22Rv1 (cell line): ENCODE measurements at regions not wholly inside any gene's neighbourhood (a gene's known extent, or its start where the extent isn't known, plus 50 kb on each side); places are given as distances from the start of the nearest gene placed in this dataset.

Experiments used
- H3K27ac ChIP-seq: fragments of 450-650 bp; 2 replicates; pipeline ENCODE4 v1.5.1; 2017
- ZFX ChIP-seq: fragments of 450-650 bp; IDR thresholded peaks from 2 replicates; pipeline ENCODE4 v1.6.1; 2017; ENCODE audit warnings: antibody characterized with exemption, borderline replicate concordance
- TF ChIP-seq, protein P1 (sequence below): fragments of 450-650 bp; IDR thresholded peaks from 2 replicates; pipeline ENCODE4 v1.5.1; 2017; ENCODE audit warnings: mild to moderate bottlenecking

DNA sequence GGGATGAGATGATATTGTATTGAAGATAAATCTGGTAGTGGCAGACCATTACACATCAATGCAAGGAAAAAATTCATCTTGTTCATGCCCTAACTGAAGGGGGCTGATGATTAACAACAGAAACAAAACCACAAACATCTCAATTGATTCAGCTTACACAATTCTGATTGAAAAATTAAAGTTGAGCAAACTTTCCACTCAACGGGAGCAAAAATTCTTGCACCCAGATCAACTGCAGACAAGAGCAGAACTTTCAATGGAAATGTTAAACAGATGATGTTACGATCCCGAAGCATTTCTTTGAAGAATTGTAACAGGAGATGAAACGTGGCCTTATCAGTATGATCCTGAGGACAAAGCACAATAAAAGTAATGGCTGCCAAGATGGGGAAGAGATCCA, 172.4 kb upstream of the SOX5 start:
- H3K27ac ChIP-seq = no peak overlapping the region
- TF ChIP-seq, protein P1, sequence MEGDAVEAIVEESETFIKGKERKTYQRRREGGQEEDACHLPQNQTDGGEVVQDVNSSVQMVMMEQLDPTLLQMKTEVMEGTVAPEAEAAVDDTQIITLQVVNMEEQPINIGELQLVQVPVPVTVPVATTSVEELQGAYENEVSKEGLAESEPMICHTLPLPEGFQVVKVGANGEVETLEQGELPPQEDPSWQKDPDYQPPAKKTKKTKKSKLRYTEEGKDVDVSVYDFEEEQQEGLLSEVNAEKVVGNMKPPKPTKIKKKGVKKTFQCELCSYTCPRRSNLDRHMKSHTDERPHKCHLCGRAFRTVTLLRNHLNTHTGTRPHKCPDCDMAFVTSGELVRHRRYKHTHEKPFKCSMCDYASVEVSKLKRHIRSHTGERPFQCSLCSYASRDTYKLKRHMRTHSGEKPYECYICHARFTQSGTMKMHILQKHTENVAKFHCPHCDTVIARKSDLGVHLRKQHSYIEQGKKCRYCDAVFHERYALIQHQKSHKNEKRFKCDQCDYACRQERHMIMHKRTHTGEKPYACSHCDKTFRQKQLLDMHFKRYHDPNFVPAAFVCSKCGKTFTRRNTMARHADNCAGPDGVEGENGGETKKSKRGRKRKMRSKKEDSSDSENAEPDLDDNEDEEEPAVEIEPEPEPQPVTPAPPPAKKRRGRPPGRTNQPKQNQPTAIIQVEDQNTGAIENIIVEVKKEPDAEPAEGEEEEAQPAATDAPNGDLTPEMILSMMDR = no peak
- no peak for TF ChIP-seq ZFX

DNA sequence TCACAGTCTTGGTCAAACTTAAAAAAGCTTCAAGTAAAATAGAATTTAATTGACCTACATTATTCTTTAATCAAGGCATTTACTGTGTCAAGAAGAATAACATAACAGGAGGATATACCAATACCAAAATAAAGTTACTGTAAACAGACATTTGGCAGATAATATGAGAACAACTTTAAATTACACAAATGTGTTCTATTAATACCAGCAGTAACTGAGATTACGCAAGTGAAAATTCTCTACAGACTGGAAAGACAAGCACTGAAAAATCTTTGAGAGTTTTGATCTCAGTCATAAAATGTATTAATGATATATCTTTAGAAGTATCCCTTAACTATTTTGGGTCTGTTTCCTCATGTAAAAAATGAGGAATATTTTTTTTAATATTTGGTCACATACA, 169.2 kb upstream of the SOX5 start:
- TF ChIP-seq, protein P1 = no peak
- TF ChIP-seq ZFX = no peak
- no peak overlapping the region for H3K27ac ChIP-seq

DNA sequence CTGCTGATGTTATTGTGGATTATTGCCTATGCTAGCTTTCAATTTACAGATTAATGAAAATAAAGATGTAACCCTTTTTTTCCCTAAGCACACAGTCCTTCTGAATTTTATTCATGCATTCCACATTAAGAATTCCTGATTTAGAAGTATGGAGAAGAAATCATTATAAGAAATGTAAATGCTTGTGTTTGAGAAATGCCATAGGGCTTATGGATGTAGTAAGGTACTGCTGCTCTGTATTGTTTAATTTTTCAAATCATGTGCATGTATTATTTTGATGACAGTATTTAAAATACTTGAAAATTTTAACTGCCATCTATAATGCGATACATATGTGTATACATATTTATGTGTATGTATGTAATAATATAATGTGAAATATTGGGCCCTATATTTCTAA, 167.1 kb upstream of the SOX5 start:
- TF ChIP-seq ZFX = no peak
- TF ChIP-seq, protein P1 = no peak
- H3K27ac ChIP-seq = no peak overlapping the region

DNA sequence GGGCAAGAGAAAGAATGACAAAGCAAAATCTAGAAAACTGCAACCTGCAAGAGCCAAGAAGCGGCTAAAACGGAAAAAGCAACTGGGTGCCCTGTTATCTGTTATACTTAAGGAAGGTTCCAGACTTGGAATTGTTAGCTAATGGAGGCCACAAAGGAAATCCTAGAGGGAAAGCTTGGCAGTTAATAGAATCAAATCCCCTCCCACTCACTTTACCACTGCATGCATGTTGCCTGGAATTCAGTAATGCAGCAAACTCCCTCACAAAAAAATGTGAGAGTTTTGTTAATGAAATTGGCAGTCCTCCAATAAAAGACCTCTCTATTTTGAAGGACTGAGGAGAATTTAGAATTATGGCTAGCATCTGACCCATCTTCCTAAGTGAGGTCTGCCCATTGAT, 164.2 kb upstream of the SOX5 start:
- H3K27ac ChIP-seq = no peak overlapping the region
- TF ChIP-seq, protein P1 = no peak
- TF ChIP-seq ZFX = no peak

DNA sequence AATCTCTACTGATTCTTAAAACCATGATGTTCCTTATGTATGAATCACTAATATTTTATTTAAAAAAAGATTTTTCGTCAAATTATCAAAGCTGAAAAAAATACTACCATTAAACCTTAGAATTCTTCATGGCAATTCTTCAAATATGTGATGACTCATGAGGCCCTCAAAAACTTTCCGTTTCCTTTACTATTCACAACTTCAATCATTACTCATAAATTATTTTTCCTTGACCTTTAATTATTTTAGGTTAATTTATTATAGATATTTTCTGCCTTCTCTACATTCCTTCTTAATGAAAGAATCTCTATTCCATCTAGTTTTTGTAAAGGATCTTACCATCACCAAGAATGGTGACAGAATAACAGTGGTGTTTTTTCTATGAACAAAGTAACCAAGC, 162.1 kb upstream of the SOX5 start:
- TF ChIP-seq ZFX = no peak
- TF ChIP-seq, protein P1 = no peak
- H3K27ac ChIP-seq = no peak overlapping the region

DNA sequence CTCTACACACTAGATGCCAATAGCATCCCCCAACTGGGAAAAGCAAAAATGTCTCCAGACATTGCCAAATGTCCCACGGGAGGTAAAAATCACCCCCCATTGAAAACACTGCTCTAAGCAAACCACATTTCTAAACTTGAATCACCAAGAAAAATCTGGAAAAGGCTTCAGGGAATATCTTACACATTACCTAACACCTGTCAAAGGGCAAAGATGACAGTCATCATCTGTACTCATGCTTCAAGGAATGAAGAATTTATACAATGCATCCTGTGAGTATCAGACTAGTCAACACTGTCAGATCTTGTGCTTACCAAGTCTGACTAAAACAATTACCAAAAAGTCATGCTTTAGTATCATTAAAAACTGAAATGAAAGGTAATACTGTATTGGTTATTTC, 161.6 kb upstream of the SOX5 start:
- TF ChIP-seq, protein P1 = no peak
- TF ChIP-seq ZFX = no peak
- no peak overlapping the region for H3K27ac ChIP-seq

DNA sequence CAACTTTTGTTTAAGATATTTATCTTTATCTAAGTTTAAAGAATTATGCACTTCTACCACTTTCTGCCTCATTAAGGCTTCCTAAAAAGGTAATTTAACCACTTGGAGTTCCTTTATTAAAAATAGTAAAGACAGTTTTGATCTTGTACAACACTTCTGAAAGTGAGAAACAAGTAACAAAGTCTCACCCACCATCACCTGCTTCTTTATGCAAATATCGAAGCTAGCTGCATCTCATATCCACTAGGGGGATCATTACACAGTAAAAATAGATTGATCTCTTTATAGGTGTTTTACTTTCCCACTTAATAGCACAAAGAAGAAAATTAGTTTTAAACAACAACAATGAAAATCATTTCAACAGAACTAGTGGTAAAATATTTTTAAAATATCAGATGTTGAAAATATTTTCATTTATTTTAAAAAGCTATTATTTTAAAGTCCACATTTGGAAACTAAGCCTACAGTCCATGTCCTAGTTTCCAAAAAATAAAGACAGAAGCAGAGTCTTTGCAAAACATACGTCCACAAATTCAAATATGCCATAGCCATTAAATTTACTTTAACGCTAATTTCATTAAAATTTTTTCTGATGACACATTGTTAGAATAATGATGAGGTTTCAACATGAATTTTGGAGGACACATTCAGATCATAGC, 160.0 kb upstream of the SOX5 start:
- no peak overlapping the region for H3K27ac ChIP-seq
- TF ChIP-seq, protein P1 = peak; percentile 87
- TF ChIP-seq ZFX = no peak
